Ecto neural progenitor cell (in vitro differentiated cells): ENCODE measurements at regions not wholly inside any gene's neighbourhood (a gene's known extent, or its start where the extent isn't known, plus 50 kb on each side); places are given as distances from the start of the nearest gene placed in this dataset.

Source experiments
- DNase-seq: peaks from one replicate; pipeline ENCODE4 v3.0.0-alpha.2; 2018; ENCODE audit warnings: low spot score

- no peak for DNase-seq
Measured at GRCh38 chr18:53817976-53818950, 406.2 kb downstream of the MBD2 start.

GRCh38 chr18:53800171-53800570 is 424.3 kb downstream of the MBD2 start:
- DNase-seq = no peak

- DNase-seq = no peak
Measured at GRCh38 chr18:53799134-53799533, 425.3 kb downstream of the MBD2 start.

- DNase-seq = no peak
Measured at GRCh38 chr18:53798516-53798915, 426.0 kb downstream of the MBD2 start.

GRCh38 chr18:53797998-53798495 is 426.4 kb downstream of the MBD2 start:
- DNase-seq = no peak

GRCh38 chr18:53796040-53796729 is 428.3 kb downstream of the MBD2 start:
- DNase-seq = no peak

- DNase-seq = no peak
Measured at GRCh38 chr18:53795610-53796009, 428.9 kb downstream of the MBD2 start.

GRCh38 chr18:53795061-53795460 is 429.4 kb downstream of the MBD2 start:
- DNase-seq = no peak

- DNase-seq = no peak
Measured at GRCh38 chr18:53792762-53793161, 431.7 kb downstream of the MBD2 start.

GRCh38 chr18:53790786-53791185 is 433.7 kb downstream of the MBD2 start:
- no peak for DNase-seq

- no peak for DNase-seq
Measured at GRCh38 chr18:53789376-53790247, 434.9 kb downstream of the MBD2 start.

- no peak for DNase-seq
Measured at GRCh38 chr18:53785811-53786210, 438.7 kb downstream of the MBD2 start.

GRCh38 chr18:53784253-53784652 is 440.2 kb downstream of the MBD2 start:
- no peak for DNase-seq

GRCh38 chr18:53780666-53781065 is 443.8 kb downstream of the MBD2 start:
- no peak for DNase-seq

GRCh38 chr18:53772293-53772692 is 452.2 kb downstream of the MBD2 start:
- DNase-seq = no peak

GRCh38 chr18:53771664-53772063 is 452.8 kb downstream of the MBD2 start:
- DNase-seq = no peak

- no peak for DNase-seq
Measured at GRCh38 chr18:53765211-53765610, 459.3 kb downstream of the MBD2 start.

GRCh38 chr18:53764086-53764485 is 460.4 kb downstream of the MBD2 start:
- no peak for DNase-seq

GRCh38 chr18:53757328-53757727 is 467.1 kb downstream of the MBD2 start:
- no peak for DNase-seq

GRCh38 chr18:53756610-53756972 is 467.9 kb downstream of the MBD2 start:
- DNase-seq = no peak

GRCh38 chr18:53755914-53756609 is 468.4 kb downstream of the MBD2 start:
- no peak for DNase-seq

- DNase-seq = no peak
Measured at GRCh38 chr18:53754154-53754553, 470.3 kb downstream of the MBD2 start.
